ENCODE measurements at regions not wholly inside any gene's neighbourhood (a gene's known extent, or its start where the extent isn't known, plus 50 kb on each side); places are given as distances from the start of the nearest gene placed in this dataset.

DNA sequence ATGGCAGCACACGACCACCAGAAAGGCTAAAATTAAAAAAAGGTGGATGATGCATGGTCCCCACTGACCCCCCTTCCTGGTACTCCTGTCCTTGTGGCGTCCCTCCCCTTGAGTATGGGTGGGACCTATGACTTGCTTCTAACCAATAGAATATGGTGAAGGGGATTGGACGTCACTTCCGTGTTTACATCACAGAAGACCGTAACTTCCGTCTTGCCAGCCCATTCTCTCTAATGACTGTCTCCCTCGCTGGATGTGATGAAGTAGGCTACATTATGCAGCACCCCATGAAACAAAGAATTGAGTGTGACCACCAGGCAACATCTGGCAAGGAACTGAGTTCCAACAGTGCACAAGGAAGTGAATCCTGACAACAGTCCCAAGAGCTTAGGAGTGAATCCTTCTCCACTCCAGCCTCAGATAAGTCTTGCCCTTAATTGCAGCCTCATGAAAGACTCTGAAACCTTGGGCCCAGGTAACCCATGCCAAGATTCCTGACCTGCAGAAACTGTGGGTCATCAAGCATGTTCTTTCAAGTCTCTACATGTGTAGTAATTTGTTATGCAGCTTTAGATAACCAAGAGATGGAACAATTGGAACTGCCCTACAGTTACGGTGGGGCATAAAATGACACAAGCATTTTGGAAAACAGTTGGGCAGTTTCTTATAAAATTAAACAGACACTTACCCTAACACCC, 80.1 kb upstream of the NPAS2 start:
- no peak for TF ChIP-seq CTCF (IDR thresholded peaks at IDR 0.05; ENCODE audit: low read depth, low read length, missing input control)
- no peak for TF ChIP-seq JUND (IDR thresholded peaks at IDR 0.05)
- TF ChIP-seq GABPA (IDR thresholded peaks at IDR 0.05 in 1 of 2, conservative IDR thresholded peaks at IDR 0.05 in 1 of 2), result no peak
